C4-2B (cell line): ENCODE measurements at regions not wholly inside any gene's neighbourhood (a gene's known extent, or its start where the extent isn't known, plus 50 kb on each side); places are given as distances from the start of the nearest gene placed in this dataset.

ENCODE experiments used
- ZFX ChIP-seq: fragments of 450-650 bp; IDR thresholded peaks from 2 replicates; pipeline ENCODE4 v1.6.1; 2017
- TF ChIP-seq, protein P1 (sequence below): fragments of 450-650 bp; conservative IDR thresholded peaks from 2 replicates; pipeline ENCODE4 v1.5.1; 2017; ENCODE audit warnings: mild to moderate bottlenecking

DNA sequence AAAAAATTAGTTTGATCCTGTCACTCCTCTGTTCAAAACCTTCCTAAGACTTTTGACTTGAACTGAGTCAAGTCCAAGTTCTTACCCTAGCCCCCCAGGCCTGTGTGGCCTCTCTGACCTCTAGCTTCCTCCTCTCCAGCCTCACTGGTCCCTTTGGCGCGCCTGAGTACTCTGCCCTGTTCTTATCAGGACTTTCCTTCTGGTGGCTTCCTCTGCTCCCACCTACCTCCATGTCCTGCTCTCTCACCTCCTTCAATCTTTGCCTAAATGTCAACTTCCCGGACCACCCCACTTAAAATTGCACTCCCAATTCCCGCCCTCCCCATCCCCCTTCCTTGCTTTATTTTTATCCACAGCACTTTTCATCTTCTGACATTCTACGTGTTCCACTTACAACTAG is 526.1 kb upstream of the KLF4 start:
- TF ChIP-seq, protein P1, sequence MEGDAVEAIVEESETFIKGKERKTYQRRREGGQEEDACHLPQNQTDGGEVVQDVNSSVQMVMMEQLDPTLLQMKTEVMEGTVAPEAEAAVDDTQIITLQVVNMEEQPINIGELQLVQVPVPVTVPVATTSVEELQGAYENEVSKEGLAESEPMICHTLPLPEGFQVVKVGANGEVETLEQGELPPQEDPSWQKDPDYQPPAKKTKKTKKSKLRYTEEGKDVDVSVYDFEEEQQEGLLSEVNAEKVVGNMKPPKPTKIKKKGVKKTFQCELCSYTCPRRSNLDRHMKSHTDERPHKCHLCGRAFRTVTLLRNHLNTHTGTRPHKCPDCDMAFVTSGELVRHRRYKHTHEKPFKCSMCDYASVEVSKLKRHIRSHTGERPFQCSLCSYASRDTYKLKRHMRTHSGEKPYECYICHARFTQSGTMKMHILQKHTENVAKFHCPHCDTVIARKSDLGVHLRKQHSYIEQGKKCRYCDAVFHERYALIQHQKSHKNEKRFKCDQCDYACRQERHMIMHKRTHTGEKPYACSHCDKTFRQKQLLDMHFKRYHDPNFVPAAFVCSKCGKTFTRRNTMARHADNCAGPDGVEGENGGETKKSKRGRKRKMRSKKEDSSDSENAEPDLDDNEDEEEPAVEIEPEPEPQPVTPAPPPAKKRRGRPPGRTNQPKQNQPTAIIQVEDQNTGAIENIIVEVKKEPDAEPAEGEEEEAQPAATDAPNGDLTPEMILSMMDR: no peak
- TF ChIP-seq ZFX: no peak
